ENCODE measurements at regions not wholly inside any gene's neighbourhood (a gene's known extent, or its start where the extent isn't known, plus 50 kb on each side); places are given as distances from the start of the nearest gene placed in this dataset.

DNA sequence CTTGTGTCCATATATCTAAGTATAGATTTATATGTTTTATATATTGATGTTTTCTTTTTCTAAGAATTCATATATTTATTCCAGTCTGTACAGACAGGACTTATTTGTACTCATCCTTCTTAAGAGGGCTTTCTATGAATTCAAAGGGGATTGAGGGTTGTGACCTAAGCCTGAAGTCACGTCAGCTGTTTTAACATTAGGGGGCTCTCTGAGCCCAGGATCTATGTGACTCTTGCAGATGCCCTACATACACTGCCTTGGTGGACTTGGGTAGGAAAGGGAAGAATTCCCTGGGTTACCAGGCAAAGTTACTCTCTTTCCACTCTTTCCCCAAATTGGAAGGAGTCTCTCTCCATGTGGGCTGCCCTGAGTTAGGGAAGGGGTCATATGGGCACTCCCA, 283.8 kb upstream of the DAB1 start:
- TF ChIP-seq POLR2AphosphoS5 (IDR thresholded peaks at IDR 0.05; ENCODE audit: low read depth, low read length) (no peak), POLR2A (IDR thresholded peaks at IDR 0.05; ENCODE audit: low read depth, low read length) (no peak)
